Upper lobe of left lung (tissue), 6 donors: ENCODE measurements at regions not wholly inside any gene's neighbourhood (a gene's known extent, or its start where the extent isn't known, plus 50 kb on each side); places are given as distances from the start of the nearest gene placed in this dataset.

Experiments
- ATAC-seq, 2 donors: fragments of 200-7000 bp; cut with Tn5 transposase; one replicate each; pipeline ENCODE4 v1.9.1; 2022; ENCODE audit warnings: mild to moderate bottlenecking in 2 of 2, moderate library complexity in 2 of 2; ENCODE audit not compliant: low FRiP score in 2 of 2
- DNase-seq, 2 donors: peaks; one replicate each; pipeline ENCODE4 v3.0.0-alpha.2; 2019 to 2020
- H3K27ac ChIP-seq, 4 donors: fragments of 200-600 bp; sonication (generic); one replicate each; pipeline ENCODE4 v1.5.1; 2016 to 2019
- H3K27me3 ChIP-seq, 4 donors: fragments of 200-600 bp; sonication (generic); one replicate each; pipeline ENCODE4 v1.5.1; 2017 to 2019
- H3K36me3 ChIP-seq, 4 donors: fragments of 200-600 bp; sonication (generic); one replicate each; pipeline ENCODE4 v1.5.1; 2016 to 2019
- H3K4me1 ChIP-seq, 4 donors: fragments of 200-600 bp; sonication (generic); one replicate each; pipeline ENCODE4 v1.5.1; 2018 to 2019
- H3K4me3 ChIP-seq, 4 donors: fragments of 200-600 bp; sonication (generic); one replicate each; pipeline ENCODE4 v1.5.1; 2017 to 2019; ENCODE audit warnings: mild to moderate bottlenecking in 2 of 4, moderate library complexity in 1 of 4
- H3K9me3 ChIP-seq, 4 donors: fragments of 200-600 bp; sonication (generic); one replicate each; pipeline ENCODE4 v1.5.1; 2018 to 2019
- EP300 ChIP-seq, 4 donors: sonication (generic); formaldehyde crosslinking; IDR thresholded peaks; one replicate each; pipeline ENCODE4 v1.5.1; 2017; ENCODE audit warnings: antibody characterized with exemption in 4 of 4, control low read depth in 2 of 4
- POLR2A ChIP-seq, 4 donors: fragments of 450-650 bp; IDR thresholded peaks; one replicate each; pipeline ENCODE4 v1.5.1; 2016 to 2017; ENCODE audit warnings: antibody characterized with exemption in 4 of 4, mild to moderate bottlenecking in 2 of 4
- POLR2AphosphoS5 ChIP-seq, 2 donors: sonication (generic); formaldehyde crosslinking; IDR thresholded peaks; one replicate each; pipeline ENCODE4 v1.5.1; 2017; ENCODE audit warnings: antibody characterized with exemption in 2 of 2
- WGBS, 2 donors: methylation state at CpG; one replicate each; pipeline ENCODE4 v1.1.5; 2017 to 2018; 5-methylcytosine and 5-hydroxymethylcytosine counted together
- TF ChIP-seq, protein P1 (sequence below), 6 experiments: fragments of 450-650 bp in 4 of 6; fragments of 200-600 bp in 2 of 6; sonication (generic) in 2 of 6; IDR thresholded peaks; one replicate each; pipeline ENCODE4 v1.5.1; 2016 to 2019; ENCODE audit warnings: antibody characterized with exemption in 6 of 6
- donor health status: DM: no; HTN: no; CAD: no; lungs with moderate emphysema.
- donor health status: DM: no; HTN: yes; CAD: no; lungs with severe emphysema.

DNA sequence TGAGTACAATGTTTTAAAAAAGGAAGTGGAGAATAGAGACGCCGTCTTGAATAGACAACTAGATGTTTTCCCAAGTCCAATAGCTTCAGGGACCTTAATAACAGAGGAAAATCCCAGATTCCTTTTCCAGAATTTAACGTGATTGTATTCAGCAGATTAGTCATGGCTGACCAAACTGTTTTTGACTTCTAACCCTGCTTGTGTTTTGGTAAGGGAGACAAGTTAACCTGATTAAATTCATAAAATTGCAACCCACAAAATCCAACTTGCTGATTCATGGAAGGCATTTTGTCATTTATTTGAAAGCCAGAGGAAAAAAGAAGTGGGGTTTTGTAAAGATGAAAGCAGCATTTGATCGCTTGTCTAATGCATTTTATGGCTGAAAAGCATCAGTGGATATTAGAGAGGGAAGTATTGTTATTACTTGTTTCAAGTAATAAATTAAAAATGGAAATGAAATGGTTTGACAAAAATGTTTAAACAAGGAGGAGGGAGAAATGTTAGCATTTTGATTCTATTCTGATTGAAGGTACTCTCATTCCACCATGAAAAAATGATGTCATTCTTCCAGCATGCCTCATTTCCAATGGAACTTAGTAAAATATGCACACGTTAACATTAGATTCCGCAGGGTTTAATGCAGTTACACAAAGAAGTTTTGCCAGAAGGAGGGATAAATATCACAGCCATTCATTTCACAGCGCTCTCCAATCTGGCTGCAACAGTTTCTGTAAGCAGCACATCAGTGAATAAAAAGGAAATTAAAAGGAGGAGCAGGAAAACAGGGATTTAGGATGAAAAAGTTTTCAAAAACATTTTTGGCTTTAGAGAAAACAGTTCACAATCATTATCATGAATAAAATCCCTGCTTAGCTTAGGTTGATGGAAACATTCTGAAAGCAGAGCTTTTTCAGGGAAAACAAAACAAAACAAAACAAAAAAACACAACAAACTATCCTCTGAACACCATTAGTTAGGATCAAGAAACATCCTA is 314.7 kb downstream of the PRR16 start:
- no peaks in the 10 kb centered on the region for H3K36me3 ChIP-seq
- peak overlapping the region in 1 of 4 donors; percentile 1 for H3K4me3 ChIP-seq
- TF ChIP-seq POLR2A (IDR thresholded peaks at IDR 0.05) (no peak), POLR2AphosphoS5 (IDR thresholded peaks at IDR 0.05) (no peak), EP300 (IDR thresholded peaks at IDR 0.05) (no peak)
- TF ChIP-seq, protein P1, sequence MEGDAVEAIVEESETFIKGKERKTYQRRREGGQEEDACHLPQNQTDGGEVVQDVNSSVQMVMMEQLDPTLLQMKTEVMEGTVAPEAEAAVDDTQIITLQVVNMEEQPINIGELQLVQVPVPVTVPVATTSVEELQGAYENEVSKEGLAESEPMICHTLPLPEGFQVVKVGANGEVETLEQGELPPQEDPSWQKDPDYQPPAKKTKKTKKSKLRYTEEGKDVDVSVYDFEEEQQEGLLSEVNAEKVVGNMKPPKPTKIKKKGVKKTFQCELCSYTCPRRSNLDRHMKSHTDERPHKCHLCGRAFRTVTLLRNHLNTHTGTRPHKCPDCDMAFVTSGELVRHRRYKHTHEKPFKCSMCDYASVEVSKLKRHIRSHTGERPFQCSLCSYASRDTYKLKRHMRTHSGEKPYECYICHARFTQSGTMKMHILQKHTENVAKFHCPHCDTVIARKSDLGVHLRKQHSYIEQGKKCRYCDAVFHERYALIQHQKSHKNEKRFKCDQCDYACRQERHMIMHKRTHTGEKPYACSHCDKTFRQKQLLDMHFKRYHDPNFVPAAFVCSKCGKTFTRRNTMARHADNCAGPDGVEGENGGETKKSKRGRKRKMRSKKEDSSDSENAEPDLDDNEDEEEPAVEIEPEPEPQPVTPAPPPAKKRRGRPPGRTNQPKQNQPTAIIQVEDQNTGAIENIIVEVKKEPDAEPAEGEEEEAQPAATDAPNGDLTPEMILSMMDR (IDR thresholded peaks at IDR 0.05): no peak
- no peaks in the 10 kb centered on the region for H3K9me3 ChIP-seq
- no peak for DNase-seq
- no peaks in the 10 kb centered on the region for H3K27me3 ChIP-seq
- WGBS, 2 donors: 72 to 77% methylated on average over 7 of the region's 7 CpGs
- no peak for ATAC-seq
- no peaks in the 10 kb centered on the region for H3K4me1 ChIP-seq
- H3K27ac ChIP-seq: no peak overlapping the region

DNA sequence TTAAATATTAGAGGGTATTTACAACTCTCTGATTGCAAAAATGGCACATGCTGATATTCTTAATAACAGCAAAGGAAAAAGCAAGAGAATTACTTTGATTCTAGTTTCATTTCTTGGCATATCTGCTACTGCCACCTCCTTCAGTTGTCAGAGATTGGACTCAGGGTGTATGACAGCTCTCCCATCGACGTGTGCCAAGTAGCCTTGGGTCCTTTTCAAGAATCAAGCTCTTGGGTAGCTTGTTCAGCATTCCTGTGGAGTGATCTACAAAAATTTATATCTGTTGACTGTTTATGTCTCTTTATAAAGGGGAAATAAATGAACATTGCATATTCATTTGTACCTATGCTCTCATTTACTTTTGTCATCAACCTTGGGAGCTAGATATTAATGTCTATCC is 315.6 kb downstream of the PRR16 start:
- Histone ChIP-seq H3K9me3 (no peaks in the 10 kb centered on the region), H3K4me3 (no peak overlapping the region), H3K4me1 (no peaks in the 10 kb centered on the region), H3K36me3 (no peaks in the 10 kb centered on the region), H3K27ac (no peak overlapping the region), H3K27me3 (no peaks in the 10 kb centered on the region)
- no peak for ATAC-seq
- WGBS, 2 donors: 32 to 36% methylated on average over 2 of the region's 2 CpGs
- DNase-seq: no peak
- TF ChIP-seq, protein P1 (IDR thresholded peaks at IDR 0.05): no peak
- TF ChIP-seq EP300 (IDR thresholded peaks at IDR 0.05) (no peak), POLR2A (IDR thresholded peaks at IDR 0.05) (no peak), POLR2AphosphoS5 (IDR thresholded peaks at IDR 0.05) (no peak)

DNA sequence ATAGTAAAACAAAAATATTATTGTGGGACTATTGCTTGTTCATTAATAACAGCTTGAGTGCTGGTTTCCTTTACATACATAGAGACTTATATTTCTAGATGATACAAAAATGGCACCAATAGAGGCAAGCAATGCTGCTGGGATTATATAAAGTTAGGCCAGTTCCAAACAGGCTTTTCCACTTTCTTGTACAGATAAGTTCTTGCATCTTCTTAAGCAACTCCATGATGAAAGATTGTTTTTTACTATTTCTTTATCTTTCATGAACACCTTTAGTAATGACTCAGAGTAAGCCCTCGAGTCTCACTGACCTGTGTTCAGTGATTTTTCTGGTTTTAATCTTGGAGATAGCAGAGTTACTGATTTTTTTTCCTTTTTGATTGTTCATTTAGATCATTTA is 324.4 kb downstream of the PRR16 start:
- Histone ChIP-seq H3K27ac (no peak overlapping the region), H3K4me3 (no peak overlapping the region), H3K9me3 (no peaks in the 10 kb centered on the region), H3K4me1 (no peaks in the 10 kb centered on the region), H3K36me3 (no peaks in the 10 kb centered on the region), H3K27me3 (no peaks in the 10 kb centered on the region)
- ATAC-seq (no peak), DNase-seq (no peak)
- 60 to 72% methylated on average over 1 of the region's 1 CpG for WGBS, 2 donors
- no peak for TF ChIP-seq EP300 (IDR thresholded peaks at IDR 0.05)
- no peak for TF ChIP-seq POLR2AphosphoS5 (IDR thresholded peaks at IDR 0.05)
- TF ChIP-seq POLR2A (IDR thresholded peaks at IDR 0.05): no peak
- TF ChIP-seq, protein P1 (IDR thresholded peaks at IDR 0.05): no peak

DNA sequence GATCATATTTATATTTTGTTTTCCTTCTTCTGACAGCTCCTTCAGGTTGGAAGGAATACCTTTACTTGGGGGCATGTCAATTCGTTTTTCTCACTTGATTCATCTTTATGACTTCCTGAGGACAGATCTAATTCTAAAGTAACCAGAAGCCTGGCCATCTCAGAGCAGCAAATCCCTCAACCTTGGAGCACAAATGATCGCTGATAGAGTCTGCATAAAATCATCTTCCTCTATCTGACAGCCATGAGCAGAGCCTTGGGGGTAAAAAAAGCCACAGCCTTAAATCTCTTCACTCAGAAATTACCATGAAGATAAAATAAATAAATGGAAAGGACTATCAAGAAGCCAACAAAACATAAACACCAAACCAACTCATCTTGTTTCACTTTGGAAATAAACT is 325.8 kb downstream of the PRR16 start:
- no peak for DNase-seq
- no peak for ATAC-seq
- TF ChIP-seq POLR2A (IDR thresholded peaks at IDR 0.05) (no peak), POLR2AphosphoS5 (IDR thresholded peaks at IDR 0.05) (no peak), EP300 (IDR thresholded peaks at IDR 0.05) (no peak)
- TF ChIP-seq, protein P1 (IDR thresholded peaks at IDR 0.05): no peak
- H3K27me3 ChIP-seq: no peaks in the 10 kb centered on the region
- H3K27ac ChIP-seq: no peak overlapping the region
- no peak overlapping the region for H3K4me3 ChIP-seq
- H3K9me3 ChIP-seq: no peaks in the 10 kb centered on the region
- WGBS, 2 donors: 37 to 41% methylated on average over 2 of the region's 2 CpGs
- no peaks in the 10 kb centered on the region for H3K36me3 ChIP-seq
- H3K4me1 ChIP-seq: no peaks in the 10 kb centered on the region
